Fibroblast of skin of left quadriceps (primary cell): ENCODE measurements at regions not wholly inside any gene's neighbourhood (a gene's known extent, or its start where the extent isn't known, plus 50 kb on each side); places are given as distances from the start of the nearest gene placed in this dataset.
A peak's percentile ranks its signal among the peaks of the same experiment; 100 is the strongest.

Experiments
- DNase-seq, 2 experiments: peaks; one replicate each; pipeline ENCODE4 v3.0.0-alpha.2; 2013; ENCODE audit warnings: low read depth in 2 of 2

GRCh38 chr11:121944556-121945230 is 171.3 kb downstream of the BLID start:
- DNase-seq: no peak

- peak in 1 of 2 experiments; percentile 30 for DNase-seq
Observed at GRCh38 chr11:121938076-121938475, 177.9 kb downstream of the BLID start.

GRCh38 chr11:121936781-121937447 is 179.1 kb downstream of the BLID start:
- peak; percentile 59 to 62 for DNase-seq

GRCh38 chr11:121936370-121936769 is 179.6 kb downstream of the BLID start:
- no peak for DNase-seq

- DNase-seq: no peak
Observed at GRCh38 chr11:121933694-121934093, 182.3 kb downstream of the BLID start.

GRCh38 chr11:121933294-121933693 is 182.7 kb downstream of the BLID start:
- no peak for DNase-seq

- no peak for DNase-seq
Observed at GRCh38 chr11:121932646-121933185, 183.3 kb downstream of the BLID start.

GRCh38 chr11:121931748-121932352 is 184.2 kb downstream of the BLID start:
- DNase-seq: no peak

- no peak for DNase-seq
Observed at GRCh38 chr11:121931121-121931520, 184.9 kb downstream of the BLID start.

- DNase-seq: no peak
Observed at GRCh38 chr11:121930004-121930965, 185.7 kb downstream of the BLID start.

GRCh38 chr11:121929581-121929980 is 186.4 kb downstream of the BLID start:
- peak; percentile 58 to 62 for DNase-seq

- no peak for DNase-seq
Observed at GRCh38 chr11:121928597-121929580, 187.1 kb downstream of the BLID start.

GRCh38 chr11:121927789-121928188 is 188.2 kb downstream of the BLID start:
- no peak for DNase-seq

- no peak for DNase-seq
Observed at GRCh38 chr11:121927097-121927785, 188.8 kb downstream of the BLID start.

GRCh38 chr11:121924191-121924590 is 191.8 kb downstream of the BLID start:
- no peak for DNase-seq

GRCh38 chr11:121917482-121917881 is 198.5 kb downstream of the BLID start:
- DNase-seq: no peak

GRCh38 chr11:121914508-121915059 is 201.4 kb downstream of the BLID start:
- no peak for DNase-seq

- peak in 1 of 2 experiments; percentile 53 for DNase-seq
Observed at GRCh38 chr11:121909596-121909995, 206.4 kb downstream of the BLID start.

- DNase-seq: no peak
Observed at GRCh38 chr11:121907379-121907778, 208.6 kb downstream of the BLID start.
